ENCODE measurements at regions not wholly inside any gene's neighbourhood (a gene's known extent, or its start where the extent isn't known, plus 50 kb on each side); places are given as distances from the start of the nearest gene placed in this dataset.

DNA sequence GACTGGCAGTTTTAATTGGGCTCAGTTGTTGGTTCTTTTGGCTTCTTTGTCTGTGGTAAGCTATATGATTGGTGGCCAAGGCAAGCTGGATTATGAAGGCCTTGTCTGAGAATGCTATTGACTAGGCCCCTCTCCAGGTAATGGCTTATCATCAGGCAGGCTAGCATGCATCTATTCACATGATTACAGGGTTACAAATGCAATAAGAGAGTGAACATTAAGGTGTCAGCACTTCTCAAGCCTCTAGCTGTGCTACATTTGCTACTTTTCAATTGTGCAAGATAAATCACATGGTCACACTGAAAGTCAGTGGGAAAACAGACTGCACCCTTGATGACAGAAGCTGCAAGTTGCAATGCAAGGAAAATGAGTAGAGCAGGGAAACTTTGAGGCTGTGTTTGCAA lies 550.9 kb upstream of the TMPRSS15 start:
- DNase-seq (ENCODE audit: low read depth) = no peak

DNA sequence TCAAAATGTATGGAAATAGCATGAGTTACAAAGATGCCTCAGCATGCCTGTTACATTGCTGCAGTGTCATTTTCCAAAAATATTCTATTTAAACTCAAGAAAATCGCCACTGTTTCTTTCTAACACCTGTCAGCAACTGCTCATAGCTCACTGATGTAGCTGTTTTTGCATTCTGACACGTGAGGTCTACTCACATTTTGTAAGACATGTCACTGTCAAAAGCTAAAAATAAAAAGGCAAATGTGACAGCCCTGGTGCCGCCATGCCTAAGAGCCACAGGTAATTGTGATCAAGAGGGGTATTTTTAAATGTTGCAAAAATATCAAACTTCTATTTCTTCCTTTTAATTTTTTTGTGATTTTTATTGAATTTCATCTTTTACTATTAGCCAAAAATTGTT lies 556.2 kb upstream of the TMPRSS15 start:
- DNase-seq (ENCODE audit: low read depth) = no peak

DNA sequence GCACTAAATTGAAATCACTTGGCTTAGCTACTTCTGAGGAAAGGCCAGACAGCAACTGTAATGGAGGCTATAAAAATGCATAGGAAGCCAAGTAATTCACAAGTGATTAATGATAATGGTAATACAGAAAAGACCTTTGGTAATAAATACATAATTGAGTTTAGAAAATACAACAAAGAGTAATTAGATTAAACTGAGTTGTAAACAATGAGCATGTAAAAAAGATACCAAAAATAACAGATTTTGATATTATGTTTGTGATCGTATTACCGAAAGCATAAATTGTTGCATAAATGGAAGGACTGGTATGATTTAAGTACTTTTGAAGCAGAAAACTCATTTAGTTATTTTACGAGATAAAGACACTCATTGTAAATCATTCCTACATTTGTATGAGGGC lies 556.7 kb upstream of the TMPRSS15 start:
- DNase-seq (ENCODE audit: low read depth) = no peak

DNA sequence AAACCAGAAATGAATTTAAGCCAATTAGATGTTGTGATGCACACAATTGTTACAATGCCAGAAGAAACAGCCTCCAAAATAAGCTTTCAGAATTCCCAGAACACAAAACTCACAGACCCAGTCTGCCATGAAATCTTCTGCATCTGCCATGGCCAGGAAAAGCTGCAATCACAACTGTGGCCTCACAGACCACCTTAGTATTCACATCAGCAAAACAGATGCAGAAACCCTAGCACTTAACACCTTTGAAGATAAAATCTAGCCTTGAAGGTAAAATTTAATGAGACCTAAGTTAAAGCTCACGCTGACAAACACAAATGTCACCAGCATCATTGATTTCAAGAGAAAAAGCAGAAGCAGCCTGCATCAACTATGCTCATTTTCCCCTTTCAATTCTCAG lies 566.8 kb upstream of the TMPRSS15 start:
- DNase-seq (ENCODE audit: low read depth) = no peak

DNA sequence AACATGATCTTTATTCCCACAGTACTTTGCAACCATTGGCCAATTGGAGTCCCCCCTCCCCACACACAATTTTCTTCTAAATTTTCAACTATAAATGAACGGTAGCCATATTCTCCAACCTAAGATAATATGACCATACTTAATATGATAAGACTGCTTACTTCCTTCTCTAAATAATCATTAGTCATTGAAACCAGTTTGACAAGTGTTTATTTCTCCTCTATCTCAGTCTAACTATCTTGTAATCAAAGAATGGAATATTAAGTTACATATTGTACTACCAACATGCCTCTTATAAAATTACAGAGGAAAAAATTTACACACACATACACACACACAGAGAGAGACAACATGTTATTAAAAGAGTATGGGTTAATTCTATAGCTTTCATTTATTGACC lies 567.4 kb upstream of the TMPRSS15 start:
- DNase-seq (ENCODE audit: low read depth) = no peak

DNA sequence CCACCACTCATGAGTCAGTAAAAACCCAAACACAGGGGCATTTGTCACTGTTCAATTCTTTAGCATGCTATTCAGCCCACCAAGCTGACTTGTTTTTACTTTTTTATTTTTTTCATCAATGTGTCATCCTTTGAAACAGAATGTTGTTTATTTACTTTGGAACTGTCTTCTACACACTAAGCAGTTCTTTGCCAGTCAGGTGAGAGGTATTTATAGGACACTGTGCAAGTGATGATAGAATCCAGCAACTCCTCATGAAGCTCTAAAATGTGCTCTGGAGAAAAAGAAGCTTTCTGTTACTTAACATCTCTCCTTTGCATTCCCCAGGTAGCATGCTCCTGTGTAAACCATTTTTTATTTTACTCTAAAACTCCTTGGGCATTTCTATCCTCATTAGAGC lies 582.0 kb upstream of the TMPRSS15 start:
- no peak for DNase-seq (ENCODE audit: low read depth)

DNA sequence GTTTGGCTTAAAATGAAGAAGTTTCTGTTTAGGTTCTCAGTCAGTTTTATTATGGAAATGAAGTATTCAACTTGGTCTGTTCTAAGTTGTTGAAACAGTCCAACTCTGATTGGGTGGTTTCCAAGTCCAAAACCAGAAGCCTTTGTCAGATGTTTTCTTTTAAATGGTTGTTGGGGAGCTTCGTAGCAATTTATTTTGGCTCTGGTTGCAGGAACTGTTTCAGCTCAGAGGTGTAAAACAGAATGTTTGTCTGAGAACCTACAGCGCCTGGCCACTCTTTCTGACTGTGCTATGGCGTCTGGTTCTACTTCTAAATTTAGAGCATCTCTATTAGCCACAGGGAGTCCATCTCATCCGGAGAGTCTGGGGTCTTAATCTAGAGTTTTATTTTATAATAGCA lies 582.6 kb upstream of the TMPRSS15 start:
- DNase-seq (ENCODE audit: low read depth) = no peak

DNA sequence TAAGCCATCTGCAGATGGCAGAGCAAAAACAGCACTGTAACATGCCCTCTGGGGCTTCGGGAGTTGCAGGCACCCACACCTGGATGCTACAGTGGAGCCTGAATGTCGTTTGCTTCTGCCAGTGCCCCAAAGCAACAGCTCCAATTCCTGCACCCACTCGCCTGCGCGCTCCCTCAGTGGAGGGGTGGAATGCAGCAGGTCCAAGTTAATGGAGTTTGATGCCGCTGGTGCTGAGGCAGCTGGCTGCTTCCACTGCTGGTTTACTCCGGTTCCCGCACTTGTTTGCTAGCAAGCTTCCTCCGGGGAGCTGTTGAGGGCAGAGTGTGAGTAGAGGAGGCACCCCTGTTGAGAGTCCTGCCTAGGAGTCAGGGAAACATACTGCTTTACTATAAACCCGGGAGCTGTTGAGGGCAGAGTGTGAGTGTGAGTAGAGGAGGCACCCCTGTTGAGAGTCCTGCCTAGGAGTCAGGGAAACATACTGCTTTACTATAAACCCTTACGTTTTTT lies 584.0 kb upstream of the TMPRSS15 start:
- no peak for DNase-seq (ENCODE audit: low read depth)

DNA sequence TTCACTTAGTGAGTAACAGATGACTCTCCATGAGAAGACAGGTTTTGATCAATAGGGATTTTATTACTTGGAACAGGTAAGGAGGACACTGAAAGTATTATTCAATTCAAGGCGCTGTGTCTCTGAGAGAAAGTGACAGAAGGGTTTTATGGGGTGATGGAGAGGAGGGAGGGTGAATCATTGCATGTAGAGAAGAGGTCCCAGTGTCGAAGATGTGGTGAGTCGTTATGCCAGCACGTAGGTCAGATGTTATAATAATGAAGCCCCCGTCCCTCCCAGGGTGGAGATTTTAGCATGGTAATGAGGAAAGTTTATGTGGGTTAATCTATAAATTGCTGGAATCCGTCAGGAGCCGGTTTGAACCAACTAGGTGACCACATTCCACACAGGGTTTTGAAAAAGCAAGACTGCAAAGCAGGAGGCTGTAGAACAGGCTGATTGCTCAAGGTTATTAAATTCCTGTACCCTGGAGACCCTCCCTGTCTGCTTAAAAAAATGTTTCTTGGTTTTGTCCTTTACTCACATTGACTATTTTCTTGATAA lies 586.4 kb upstream of the TMPRSS15 start:
- DNase-seq (ENCODE audit: low read depth) = no peak

DNA sequence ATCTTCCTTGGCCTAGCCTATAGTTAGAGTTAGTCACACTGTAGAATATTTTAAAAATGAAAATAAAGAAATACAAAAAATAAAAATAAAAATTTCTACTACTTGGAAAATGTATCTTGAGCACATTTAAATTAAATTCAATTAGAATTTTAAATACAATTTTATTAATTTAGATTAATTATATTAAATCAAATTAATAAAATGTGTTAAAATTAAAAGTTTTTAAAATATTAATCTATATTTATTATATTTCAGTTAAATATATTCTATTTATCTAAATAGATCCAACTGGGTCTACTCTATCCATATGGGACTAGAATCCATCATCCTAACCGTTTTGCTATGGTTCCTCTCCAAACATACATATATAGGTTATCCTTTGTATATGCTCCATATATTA lies 588.3 kb upstream of the TMPRSS15 start:
- DNase-seq (ENCODE audit: low read depth) = no peak

DNA sequence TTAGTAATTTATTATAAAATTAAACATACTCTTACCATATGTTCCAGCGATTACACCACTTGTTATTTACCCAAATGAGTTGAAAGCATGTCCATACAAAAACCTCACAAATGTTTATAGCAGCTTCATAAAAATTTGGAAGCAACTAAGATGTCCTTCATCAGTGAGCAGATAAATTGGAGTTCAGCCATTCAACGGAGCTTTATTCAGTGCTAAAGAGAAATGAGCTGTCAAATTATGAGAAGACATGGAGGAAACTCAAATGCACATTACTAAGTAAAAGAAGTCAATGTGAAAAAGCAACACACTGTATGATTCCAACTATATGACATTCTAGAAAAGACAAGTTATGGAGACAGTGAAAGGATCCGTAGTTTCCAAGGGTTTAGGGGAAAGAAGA lies 606.7 kb upstream of the TMPRSS15 start:
- no peak for DNase-seq (ENCODE audit: low read depth)

DNA sequence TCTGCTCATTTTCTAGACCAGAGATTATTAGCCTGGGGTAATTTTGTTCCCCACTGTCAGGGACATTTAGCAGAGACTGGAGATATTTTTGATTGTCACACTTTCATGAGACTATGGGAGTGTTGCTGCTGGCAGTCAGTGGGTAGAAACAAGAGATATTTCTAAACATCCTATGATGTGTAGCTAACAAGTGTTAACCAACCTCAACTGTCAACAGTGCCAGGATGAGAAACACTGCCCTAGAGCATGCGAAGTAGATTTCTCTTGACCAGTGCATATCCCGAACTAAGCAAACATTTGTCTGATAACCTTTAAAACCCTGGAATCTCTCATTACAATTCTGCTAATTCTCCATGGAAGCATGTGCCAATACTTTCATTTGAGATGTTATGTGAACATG lies 607.4 kb upstream of the TMPRSS15 start:
- no peak for DNase-seq (ENCODE audit: low read depth)

DNA sequence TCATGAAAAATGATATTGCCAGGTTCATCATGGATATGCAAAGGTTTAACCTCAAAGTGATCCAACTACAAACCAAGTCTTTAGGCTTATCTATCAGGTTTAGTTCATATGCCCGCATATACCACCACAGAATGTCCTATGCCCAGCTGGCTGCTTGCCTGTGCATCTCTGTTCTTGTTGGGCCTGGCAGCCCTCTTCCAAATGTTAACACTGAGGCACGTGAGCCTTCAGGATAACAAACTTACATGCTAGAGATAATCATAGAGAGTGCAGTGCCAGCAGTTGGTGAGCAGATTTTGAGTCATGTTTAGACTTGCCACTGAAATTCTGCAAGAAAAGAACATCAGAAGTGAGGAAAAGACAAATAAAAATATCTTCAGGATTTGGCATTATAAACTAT lies 607.9 kb upstream of the TMPRSS15 start:
- DNase-seq (ENCODE audit: low read depth) = no peak

DNA sequence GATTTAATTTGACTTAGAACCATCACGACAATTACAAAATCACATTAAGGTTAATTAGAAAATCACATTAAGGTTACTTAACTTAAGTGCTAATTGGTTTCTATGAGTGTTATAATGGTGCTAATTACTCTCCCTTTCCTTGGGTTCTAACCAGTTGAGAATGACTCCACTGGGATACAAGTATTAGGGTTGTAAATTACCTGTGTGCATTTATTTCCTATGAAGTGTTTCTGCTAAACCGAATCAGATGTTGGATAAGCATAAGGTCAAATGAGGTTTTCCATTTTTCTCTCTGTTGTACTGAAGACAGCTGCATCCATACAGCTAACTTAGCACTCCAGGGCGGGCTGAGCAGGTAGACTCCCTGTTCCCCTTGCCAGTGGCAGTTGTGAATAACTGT lies 610.3 kb upstream of the TMPRSS15 start:
- no peak for DNase-seq (ENCODE audit: low read depth)

DNA sequence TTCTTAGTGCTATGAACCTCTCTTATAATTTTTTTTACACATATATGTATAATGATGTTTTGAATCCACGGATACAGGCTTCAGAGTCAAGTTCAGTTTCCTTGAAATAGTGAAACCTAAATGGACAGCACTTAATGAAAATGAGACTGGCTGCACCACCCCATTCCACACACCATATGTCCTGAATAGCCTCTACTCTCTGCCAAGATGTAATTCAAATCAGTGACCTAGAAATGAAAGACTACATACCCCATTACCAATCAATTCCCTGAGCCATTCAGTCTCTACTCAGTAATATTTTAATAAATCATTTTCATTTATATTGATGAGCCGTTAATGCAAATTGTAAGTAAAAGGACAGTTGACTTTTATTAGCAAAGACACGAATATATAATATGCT lies 614.9 kb upstream of the TMPRSS15 start:
- no peak for DNase-seq (ENCODE audit: low read depth)

DNA sequence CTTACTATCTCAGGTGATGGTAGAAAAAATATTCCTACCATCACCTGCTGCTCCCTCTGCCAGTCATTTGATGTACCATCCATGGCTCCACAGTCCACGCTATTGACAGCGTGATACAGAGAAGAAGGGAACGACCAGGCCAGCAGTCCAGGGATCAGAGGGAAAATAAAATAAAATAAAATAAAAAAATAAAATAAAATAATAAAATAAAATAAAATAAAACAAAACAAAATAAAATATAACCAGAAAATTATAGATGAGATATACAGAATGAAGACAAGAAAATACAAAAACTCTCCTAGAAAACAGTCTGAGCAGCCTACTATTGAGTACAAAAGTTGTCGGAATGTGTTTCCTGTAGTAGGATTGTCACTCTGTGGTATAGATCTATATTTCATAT lies 619.4 kb upstream of the TMPRSS15 start:
- DNase-seq (ENCODE audit: low read depth) = no peak

DNA sequence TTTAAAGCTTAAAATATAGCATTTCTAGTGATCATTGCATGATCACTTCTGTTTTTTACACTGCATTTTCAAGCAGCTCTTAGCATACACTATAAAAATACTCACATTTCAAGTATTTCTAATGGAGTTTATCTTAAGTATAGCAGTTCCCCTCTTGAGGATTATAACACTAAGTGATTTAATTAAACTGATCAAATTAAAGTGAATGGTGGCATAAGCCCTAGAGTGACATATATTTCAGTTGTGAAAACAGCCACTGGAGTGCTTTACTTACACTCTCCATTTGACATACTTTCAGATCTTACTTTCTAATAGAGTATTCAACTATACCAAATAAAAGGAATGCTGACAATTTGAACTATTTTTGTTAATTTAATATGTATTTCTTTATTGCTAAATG lies 623.3 kb upstream of the TMPRSS15 start:
- DNase-seq (ENCODE audit: low read depth) = no peak

DNA sequence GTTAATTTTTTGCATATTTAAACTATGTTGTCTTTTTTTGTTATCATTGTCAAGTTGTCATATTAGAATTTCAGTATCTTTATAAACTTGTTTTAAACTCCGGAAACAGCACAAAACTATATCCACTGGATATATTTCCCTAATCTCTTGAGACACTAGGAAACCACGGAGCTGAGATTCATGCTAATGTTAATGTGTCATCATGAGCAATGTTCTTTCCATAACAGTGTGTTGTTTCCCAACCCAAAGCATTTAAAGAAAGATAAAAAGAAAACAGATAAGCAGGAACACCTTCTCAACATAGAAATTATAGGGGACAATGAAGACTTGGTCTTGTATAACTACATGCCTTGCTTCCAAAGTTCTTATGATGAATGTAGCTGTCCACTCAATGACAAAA lies 626.2 kb upstream of the TMPRSS15 start:
- peak; percentile 3 for DNase-seq (ENCODE audit: low read depth)

DNA sequence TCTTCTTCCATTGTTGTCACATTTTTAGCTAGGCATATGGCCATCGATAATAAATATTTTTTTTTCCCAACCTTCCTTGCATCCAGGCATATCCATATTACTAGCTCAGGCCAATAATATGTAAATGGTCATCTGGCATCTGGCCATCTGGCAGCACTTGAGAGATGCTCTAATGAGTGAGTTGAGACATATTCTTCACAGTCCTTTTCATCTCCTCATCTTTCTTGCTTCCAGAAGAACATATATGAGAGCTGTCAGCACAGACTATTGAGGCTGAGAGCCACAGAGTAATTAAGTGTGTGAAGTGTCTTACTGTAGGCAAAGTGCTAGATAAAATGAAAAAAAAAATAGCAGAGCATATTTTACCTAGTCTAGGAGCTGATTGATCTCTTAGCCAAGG lies 628.4 kb upstream of the TMPRSS15 start:
- DNase-seq (ENCODE audit: low read depth) = no peak

DNA sequence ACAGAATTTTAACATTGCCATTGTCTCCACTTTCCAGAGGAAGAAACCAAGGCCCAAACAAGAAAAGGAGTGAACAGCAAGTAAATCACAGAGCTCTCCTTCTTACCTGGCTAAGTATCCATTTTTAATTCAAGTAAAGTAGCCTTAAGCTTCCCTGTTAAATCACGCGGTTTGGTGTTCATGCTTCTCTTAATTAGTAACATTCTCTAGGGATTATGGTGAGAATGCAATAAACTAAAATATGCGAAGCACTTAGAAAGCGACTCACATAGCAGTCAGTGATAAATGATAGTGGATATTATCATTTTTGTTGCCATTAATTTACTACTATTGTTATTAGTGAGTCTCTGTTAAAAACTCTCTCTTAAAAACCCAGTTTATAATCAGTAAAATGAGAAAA lies 630.5 kb upstream of the TMPRSS15 start:
- no peak for DNase-seq (ENCODE audit: low read depth)

DNA sequence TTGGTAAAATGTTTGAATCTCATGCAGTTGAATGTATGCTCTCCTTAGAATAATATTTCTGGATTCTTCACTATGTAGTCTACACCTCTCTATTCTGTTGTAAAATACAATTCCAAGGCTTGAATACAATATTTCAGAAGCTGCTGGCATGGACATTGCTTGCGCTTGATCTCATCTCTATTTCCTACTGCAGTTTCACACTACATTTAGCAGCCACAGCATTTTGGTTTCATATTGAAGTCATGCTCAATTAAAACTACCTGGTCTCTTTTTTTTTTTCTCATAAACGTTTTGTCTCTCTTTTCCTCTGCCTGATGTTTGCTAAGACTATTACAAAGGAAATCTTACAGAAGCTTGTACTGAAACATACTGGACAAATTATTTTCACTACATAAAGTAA lies 631.0 kb upstream of the TMPRSS15 start:
- no peak for DNase-seq (ENCODE audit: low read depth)

DNA sequence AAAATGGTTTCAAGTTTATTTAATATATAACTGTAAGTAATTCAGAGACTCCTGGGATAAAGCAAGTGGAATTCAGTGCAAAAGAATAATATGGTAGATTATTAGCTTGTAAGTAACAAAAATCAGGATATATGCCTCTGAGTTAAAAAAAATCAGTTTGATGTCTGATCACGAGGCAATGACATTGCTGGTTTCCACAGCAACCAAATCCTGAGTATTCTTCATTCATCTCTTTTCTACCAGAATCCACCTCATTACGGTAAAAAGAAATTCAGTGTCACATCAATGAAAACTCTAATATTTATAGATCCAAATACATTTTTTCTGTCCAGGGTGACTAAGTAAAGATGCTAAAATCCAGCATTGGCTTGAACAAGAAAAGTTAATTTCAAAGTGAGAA lies 642.3 kb upstream of the TMPRSS15 start:
- DNase-seq (ENCODE audit: low read depth) = no peak

DNA sequence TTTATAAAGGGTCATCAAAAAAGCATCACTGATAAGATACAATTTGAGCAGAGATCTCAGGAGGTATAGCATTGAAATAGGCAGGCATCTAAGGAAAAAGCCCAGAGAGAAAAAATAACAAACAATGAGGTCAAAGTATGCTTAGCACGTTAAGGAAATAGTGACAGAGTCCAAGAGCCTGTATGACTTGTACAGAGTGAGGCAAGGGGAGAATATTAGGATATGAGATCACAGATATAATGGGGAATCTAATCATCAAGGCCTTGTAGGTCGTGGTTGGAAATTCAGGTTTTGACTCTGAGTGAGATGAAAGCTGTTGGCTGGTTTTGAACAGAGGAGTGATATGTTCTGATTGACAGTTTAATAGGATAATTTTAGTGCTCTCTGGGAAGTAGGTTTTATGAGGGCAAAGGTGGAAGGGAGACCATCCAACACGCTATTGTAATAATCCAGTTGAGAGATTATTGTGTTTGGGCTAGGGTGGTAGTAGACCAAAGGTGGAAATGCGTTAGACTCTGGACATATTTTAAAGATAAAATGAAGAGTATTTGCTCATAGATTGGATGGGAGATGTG lies 644.6 kb upstream of the TMPRSS15 start:
- no peak for DNase-seq (ENCODE audit: low read depth)

DNA sequence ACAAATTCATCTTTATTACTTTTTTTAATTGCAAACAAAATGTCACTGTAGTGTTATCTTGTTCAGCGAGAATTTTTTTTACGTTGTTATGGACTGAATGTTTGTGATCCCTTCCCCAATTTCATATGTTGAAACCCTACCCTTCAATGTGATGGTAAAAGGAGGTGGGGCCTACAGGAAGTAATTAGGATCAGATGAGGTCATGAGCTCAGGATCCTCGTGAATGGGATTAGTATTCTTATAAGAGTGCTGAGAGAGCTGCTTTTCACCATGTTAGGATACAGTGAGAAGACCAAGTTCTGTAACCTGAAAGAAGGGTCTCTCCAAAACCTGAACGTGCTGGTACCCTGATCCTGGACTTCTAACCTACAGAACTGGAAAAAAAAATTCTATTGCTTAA lies 646.0 kb upstream of the TMPRSS15 start:
- no peak for DNase-seq (ENCODE audit: low read depth)

DNA sequence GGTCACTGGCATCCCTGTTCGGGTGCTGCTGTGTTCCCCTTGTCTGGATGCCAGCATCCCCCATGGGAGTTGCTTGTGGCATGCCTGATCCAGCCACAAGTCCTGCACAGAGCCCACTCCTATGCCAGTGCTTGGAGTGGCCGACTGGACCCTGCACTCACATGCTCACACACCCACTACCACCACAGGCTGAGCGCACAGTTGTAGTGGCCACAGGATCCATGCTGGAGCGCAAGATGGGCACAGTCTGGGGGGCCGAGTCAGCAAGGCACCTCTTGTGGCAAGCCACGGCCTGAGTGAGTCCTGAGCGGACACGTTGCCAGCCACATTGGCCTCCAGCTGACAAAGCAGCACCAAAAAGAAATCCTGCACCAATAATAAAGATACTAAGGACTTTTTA lies 661.6 kb upstream of the TMPRSS15 start:
- DNase-seq (ENCODE audit: low read depth) = no peak
